GM21390 (cell line): ENCODE measurements at regions not wholly inside any gene's neighbourhood (a gene's known extent, or its start where the extent isn't known, plus 50 kb on each side); places are given as distances from the start of the nearest gene placed in this dataset.

Experiments used
- ATAC-seq: cut with Tn5 transposase; IDR thresholded peaks from one replicate; pipeline ENCODE4 v1.9.1; 2021; ENCODE audit not compliant: unreplicated experiment

GRCh38 chr14:56870336-56870735, 60.1 kb upstream of the OTX2 start:
- ATAC-seq, result no peak

- ATAC-seq, result no peak
These were observed 58.4 kb upstream of the OTX2 start for GRCh38 chr14:56868660-56869059.

DNA sequence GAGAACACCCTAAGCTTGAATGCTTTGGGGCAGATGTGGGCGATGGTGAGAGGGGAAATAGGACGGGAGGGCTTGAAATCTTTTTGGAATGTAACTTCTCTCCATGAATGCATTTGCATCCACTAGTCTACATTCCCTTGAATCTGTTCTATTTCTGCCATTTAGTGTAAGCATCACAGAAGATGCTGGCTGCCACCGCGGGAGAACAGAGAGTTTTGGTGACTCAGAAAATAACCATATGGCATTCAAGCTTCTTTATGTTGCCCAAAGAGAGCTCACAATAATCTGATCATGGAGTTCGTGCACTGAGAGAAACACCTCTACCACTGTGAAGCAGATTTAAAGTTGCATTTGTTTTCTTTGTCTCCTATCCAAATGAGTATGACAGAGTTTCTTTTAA, 52.6 kb upstream of the OTX2 start:
- no peak for ATAC-seq

DNA sequence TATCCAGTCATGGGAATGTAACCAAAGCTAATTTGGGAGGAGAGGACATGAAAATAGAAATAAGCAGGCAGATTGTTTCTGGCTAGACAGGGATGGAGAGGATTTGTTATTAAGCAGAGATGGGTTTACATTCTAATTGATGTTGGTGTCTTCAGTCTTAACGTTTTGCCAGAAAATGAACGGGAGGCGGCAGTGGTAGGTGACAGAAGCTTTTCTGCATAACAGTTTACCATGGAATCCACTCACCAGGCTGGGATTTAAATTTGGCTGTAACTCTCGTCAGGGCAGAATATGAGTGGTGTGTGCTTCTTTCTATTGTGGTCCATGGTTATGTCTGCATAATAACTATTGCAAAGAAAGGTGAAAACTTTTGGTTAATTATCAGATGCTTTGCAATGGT, 50.2 kb upstream of the OTX2 start:
- no peak for ATAC-seq
